Spinal cord (tissue), 9 donors: ENCODE measurements at regions not wholly inside any gene's neighbourhood (a gene's known extent, or its start where the extent isn't known, plus 50 kb on each side); places are given as distances from the start of the nearest gene placed in this dataset.
A peak's percentile ranks its signal among the peaks of the same experiment; 100 is the strongest.

ENCODE experiments used
- DNase-seq, 6 donors: peaks; one replicate each; pipeline versions ENCODE4 v3.0.0 to v3.0.0-alpha.2; 2013 to 2015; ENCODE audit warnings: low spot score in 6 of 6, low read depth in 4 of 6
- H3K27ac ChIP-seq: one replicate; pipeline ENCODE4 v1.5.1; 2013; ENCODE audit warnings: low read depth, low read length, control low read depth
- H3K27me3 ChIP-seq: one replicate; pipeline ENCODE4 v1.6.1; 2013; ENCODE audit warnings: low read length; ENCODE audit not compliant: control insufficient read depth, insufficient read depth
- H3K36me3 ChIP-seq: one replicate; pipeline ENCODE4 v1.6.1; 2013; ENCODE audit warnings: low read length; ENCODE audit not compliant: control insufficient read depth, insufficient read depth
- H3K4me1 ChIP-seq: one replicate; pipeline ENCODE4 v1.6.1; 2013; ENCODE audit warnings: low read length; ENCODE audit not compliant: control insufficient read depth, insufficient read depth
- H3K4me3 ChIP-seq: one replicate; pipeline ENCODE4 v1.5.1; 2013; ENCODE audit warnings: low read depth, low read length, control low read depth
- H3K9me3 ChIP-seq: one replicate; pipeline ENCODE4 v1.6.1; 2013; ENCODE audit warnings: low read length; ENCODE audit not compliant: control insufficient read depth, insufficient read depth
- whole genome bisulfite sequencing: methylation state at CpG from one replicate; pipeline ENCODE4 v1.1.5; 2013; ENCODE audit warnings: missing lambda C conversion rate; ENCODE audit not compliant: insufficient coverage; 5-methylcytosine and 5-hydroxymethylcytosine counted together
- donor health status: healthy.

GRCh38 chr5:33362915-33363314 is 77.8 kb upstream of the TARS1 start:
- no peak overlapping the region for H3K27ac ChIP-seq

GRCh38 chr5:33363537-33363936 is 77.2 kb upstream of the TARS1 start:
- Histone ChIP-seq H3K27ac (no peak overlapping the region), H3K36me3 (no peaks in the 10 kb centered on the region), H3K27me3 (no peaks in the 10 kb centered on the region), H3K9me3 (no peaks in the 10 kb centered on the region), H3K4me1 (no peaks in the 10 kb centered on the region), H3K4me3 (no peak overlapping the region)
- 86% methylated on average over 1 of the region's 3 CpGs for WGBS
- DNase-seq, result no peak

More at GRCh38 chr5:33362915-33363314, 77.8 kb upstream of the TARS1 start:
- no peaks in the 10 kb centered on the region for H3K4me1 ChIP-seq
- no peaks in the 10 kb centered on the region for H3K9me3 ChIP-seq
- H3K27me3 ChIP-seq, result no peaks in the 10 kb centered on the region
- WGBS, result 61% methylated on average over 3 of the region's 4 CpGs
- no peaks in the 10 kb centered on the region for H3K36me3 ChIP-seq
- no peak overlapping the region for H3K4me3 ChIP-seq
- DNase-seq, result no peak

- Histone ChIP-seq H3K4me1 (no peaks in the 10 kb centered on the region), H3K27ac (no peak overlapping the region), H3K4me3 (no peak overlapping the region), H3K27me3 (no peaks in the 10 kb centered on the region), H3K9me3 (no peaks in the 10 kb centered on the region), H3K36me3 (no peaks in the 10 kb centered on the region)
- no CpG with 5 or more reads among the region's 2 CpGs for WGBS
- no peak for DNase-seq
Observed at GRCh38 chr5:33364406-33364805, 76.4 kb upstream of the TARS1 start.

GRCh38 chr5:33367416-33367815 is 73.3 kb upstream of the TARS1 start:
- DNase-seq, result no peak
- no peak overlapping the region for H3K27ac ChIP-seq
- H3K4me1 ChIP-seq, result no peaks in the 10 kb centered on the region
- WGBS, result 100% methylated on average over 2 of the region's 3 CpGs
- H3K36me3 ChIP-seq, result no peaks in the 10 kb centered on the region
- H3K4me3 ChIP-seq, result no peak overlapping the region
- H3K27me3 ChIP-seq, result no peaks in the 10 kb centered on the region
- no peaks in the 10 kb centered on the region for H3K9me3 ChIP-seq

GRCh38 chr5:33369485-33370465 is 71.0 kb upstream of the TARS1 start:
- no peaks in the 10 kb centered on the region for H3K27me3 ChIP-seq
- no peaks in the 10 kb centered on the region for H3K4me1 ChIP-seq
- no peaks in the 10 kb centered on the region for H3K36me3 ChIP-seq
- no peak overlapping the region for H3K4me3 ChIP-seq
- no peak overlapping the region for H3K27ac ChIP-seq
- peak in 1 of 6 donors; percentile 23 for DNase-seq
- no peaks in the 10 kb centered on the region for H3K9me3 ChIP-seq
- 33% methylated on average over 1 of the region's 5 CpGs for WGBS

- H3K36me3 ChIP-seq, result no peaks in the 10 kb centered on the region
- H3K9me3 ChIP-seq, result no peaks in the 10 kb centered on the region
- 63% methylated on average over 2 of the region's 2 CpGs for WGBS
- H3K27me3 ChIP-seq, result no peaks in the 10 kb centered on the region
- no peak for DNase-seq
- no peak overlapping the region for H3K4me3 ChIP-seq
- H3K27ac ChIP-seq, result no peak overlapping the region
- H3K4me1 ChIP-seq, result no peaks in the 10 kb centered on the region
Observed at GRCh38 chr5:33370466-33370859, 70.3 kb upstream of the TARS1 start.

- Histone ChIP-seq H3K27ac (no peak overlapping the region), H3K27me3 (no peaks in the 10 kb centered on the region), H3K9me3 (no peaks in the 10 kb centered on the region), H3K4me1 (no peaks in the 10 kb centered on the region), H3K36me3 (no peaks in the 10 kb centered on the region), H3K4me3 (no peak overlapping the region)
- DNase-seq, result no peak
- WGBS, result no CpG with 5 or more reads among the region's 1 CpG
Observed at GRCh38 chr5:33371660-33372059, 69.1 kb upstream of the TARS1 start.

GRCh38 chr5:33372721-33373472 is 67.9 kb upstream of the TARS1 start:
- Histone ChIP-seq H3K27ac (no peak overlapping the region), H3K4me1 (no peaks in the 10 kb centered on the region), H3K4me3 (no peak overlapping the region), H3K9me3 (no peaks in the 10 kb centered on the region), H3K36me3 (no peaks in the 10 kb centered on the region), H3K27me3 (no peaks in the 10 kb centered on the region)
- DNase-seq, result no peak
- WGBS, result 93% methylated on average over 3 of the region's 6 CpGs

GRCh38 chr5:33375900-33376299 is 64.9 kb upstream of the TARS1 start:
- Histone ChIP-seq H3K27ac (no peak overlapping the region), H3K27me3 (no peaks in the 10 kb centered on the region), H3K4me3 (no peak overlapping the region), H3K36me3 (no peaks in the 10 kb centered on the region), H3K9me3 (no peaks in the 10 kb centered on the region), H3K4me1 (no peaks in the 10 kb centered on the region)
- no CpG with 5 or more reads among the region's 2 CpGs for WGBS
- no peak for DNase-seq
